ENCODE measurements at regions not wholly inside any gene's neighbourhood (a gene's known extent, or its start where the extent isn't known, plus 50 kb on each side); places are given as distances from the start of the nearest gene placed in this dataset.

- Histone ChIP-seq H3K4me3 (no peak overlapping the region), H3K4me2 (no peak overlapping the region), H3K9ac (no peak overlapping the region), H3K4me1 (no peaks in the 10 kb centered on the region), H3K27ac (no peak overlapping the region), H3K9me3 (no peaks in the 10 kb centered on the region), H4K20me1 (no peaks in the 10 kb centered on the region), H3K27me3 (no peaks in the 10 kb centered on the region), H3K36me3 (no peaks in the 10 kb centered on the region)
- no peak for TF ChIP-seq Cebpa-rat (IDR thresholded peaks at IDR 0.05)
Observed at GRCh38 chr2:128980475-128980874, 661.8 kb upstream of the HS6ST1 start.

DNA sequence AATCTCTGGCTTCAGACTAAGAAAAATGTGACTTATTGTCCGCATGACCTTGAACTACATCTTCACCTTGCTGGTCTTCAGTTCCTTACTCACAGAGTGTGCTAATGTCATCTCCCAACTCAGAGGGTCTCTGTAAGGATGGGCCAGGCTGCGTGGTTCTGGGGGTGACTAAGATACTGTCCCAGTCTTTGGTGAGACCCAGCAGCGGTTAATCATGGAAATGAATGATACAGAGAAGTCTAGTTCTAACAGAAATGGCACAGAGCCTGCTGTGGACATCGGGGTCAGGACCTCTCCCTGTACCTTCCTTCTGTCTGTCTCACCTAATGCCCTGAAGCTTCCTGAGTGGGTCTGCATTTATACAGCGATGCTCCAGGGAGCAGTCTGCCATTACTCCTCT, 662.7 kb upstream of the HS6ST1 start:
- no peak overlapping the region for H3K4me3 ChIP-seq
- no peaks in the 10 kb centered on the region for H3K36me3 ChIP-seq
- H4K20me1 ChIP-seq = no peaks in the 10 kb centered on the region
- no peak overlapping the region for H3K9ac ChIP-seq
- no peaks in the 10 kb centered on the region for H3K4me1 ChIP-seq
- no peaks in the 10 kb centered on the region for H3K27me3 ChIP-seq
- H3K4me2 ChIP-seq = no peak overlapping the region
- no peak for TF ChIP-seq Cebpa-rat (IDR thresholded peaks at IDR 0.05)
- H3K27ac ChIP-seq = no peak overlapping the region
- no peaks in the 10 kb centered on the region for H3K9me3 ChIP-seq

GRCh38 chr2:128982001-128982400, 663.3 kb upstream of the HS6ST1 start:
- no peaks in the 10 kb centered on the region for H3K36me3 ChIP-seq
- TF ChIP-seq Cebpa-rat (IDR thresholded peaks at IDR 0.05) = no peak

DNA sequence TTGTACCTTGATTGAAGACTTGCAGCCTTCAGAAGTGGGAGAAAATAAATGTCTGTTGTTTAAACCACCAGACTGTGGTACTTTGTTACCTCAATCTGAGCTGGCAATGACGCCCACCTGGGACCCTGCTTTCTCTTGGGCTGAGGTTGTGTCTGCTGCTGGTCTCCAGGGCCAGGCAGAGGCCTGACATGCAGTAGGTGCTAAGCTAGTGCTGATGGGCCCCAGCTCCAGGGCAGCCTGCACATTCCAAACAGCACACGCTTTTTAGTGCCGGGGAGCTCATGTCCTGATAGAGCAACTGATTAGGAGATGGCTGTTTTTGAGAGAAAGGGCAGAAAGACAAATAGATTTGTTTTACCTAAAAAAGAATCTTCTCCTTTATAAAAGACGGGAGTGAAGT, 664.0 kb upstream of the HS6ST1 start:
- no peak overlapping the region for H3K9ac ChIP-seq

More at GRCh38 chr2:128982001-128982400, 663.3 kb upstream of the HS6ST1 start:
- no peaks in the 10 kb centered on the region for H3K9me3 ChIP-seq
- H3K27me3 ChIP-seq = no peaks in the 10 kb centered on the region
- no peak overlapping the region for H3K9ac ChIP-seq
- no peaks in the 10 kb centered on the region for H3K4me1 ChIP-seq
- no peak overlapping the region for H3K4me3 ChIP-seq
- H4K20me1 ChIP-seq = no peaks in the 10 kb centered on the region
- H3K4me2 ChIP-seq = no peak overlapping the region
- no peak overlapping the region for H3K27ac ChIP-seq

GRCh38 chr2:128983094-128983493, 664.4 kb upstream of the HS6ST1 start:
- no peak overlapping the region for H3K27ac ChIP-seq
- no peak for TF ChIP-seq Cebpa-rat (IDR thresholded peaks at IDR 0.05)
- H3K9ac ChIP-seq = no peak overlapping the region

More for the DNA sequence above, 664.0 kb upstream of the HS6ST1 start:
- H3K27ac ChIP-seq = no peak overlapping the region
- H3K36me3 ChIP-seq = no peaks in the 10 kb centered on the region
- H3K27me3 ChIP-seq = no peaks in the 10 kb centered on the region
- no peaks in the 10 kb centered on the region for H3K4me1 ChIP-seq
- no peaks in the 10 kb centered on the region for H3K9me3 ChIP-seq
- TF ChIP-seq Cebpa-rat (IDR thresholded peaks at IDR 0.05) = no peak
- no peak overlapping the region for H3K4me2 ChIP-seq
- no peak overlapping the region for H3K4me3 ChIP-seq
- no peaks in the 10 kb centered on the region for H4K20me1 ChIP-seq

GRCh38 chr2:128984081-128984480, 665.4 kb upstream of the HS6ST1 start:
- no peak for TF ChIP-seq Cebpa-rat (IDR thresholded peaks at IDR 0.05)
- Histone ChIP-seq H4K20me1 (no peaks in the 10 kb centered on the region), H3K27ac (no peak overlapping the region), H3K4me2 (no peak overlapping the region), H3K4me3 (no peak overlapping the region), H3K4me1 (no peaks in the 10 kb centered on the region), H3K9ac (no peak overlapping the region), H3K36me3 (no peaks in the 10 kb centered on the region), H3K27me3 (no peaks in the 10 kb centered on the region), H3K9me3 (no peaks in the 10 kb centered on the region)

More at GRCh38 chr2:128983094-128983493, 664.4 kb upstream of the HS6ST1 start:
- Histone ChIP-seq H3K4me2 (no peak overlapping the region), H3K4me1 (no peaks in the 10 kb centered on the region), H3K9me3 (no peaks in the 10 kb centered on the region), H3K27me3 (no peaks in the 10 kb centered on the region), H4K20me1 (no peaks in the 10 kb centered on the region), H3K4me3 (no peak overlapping the region), H3K36me3 (no peaks in the 10 kb centered on the region)

DNA sequence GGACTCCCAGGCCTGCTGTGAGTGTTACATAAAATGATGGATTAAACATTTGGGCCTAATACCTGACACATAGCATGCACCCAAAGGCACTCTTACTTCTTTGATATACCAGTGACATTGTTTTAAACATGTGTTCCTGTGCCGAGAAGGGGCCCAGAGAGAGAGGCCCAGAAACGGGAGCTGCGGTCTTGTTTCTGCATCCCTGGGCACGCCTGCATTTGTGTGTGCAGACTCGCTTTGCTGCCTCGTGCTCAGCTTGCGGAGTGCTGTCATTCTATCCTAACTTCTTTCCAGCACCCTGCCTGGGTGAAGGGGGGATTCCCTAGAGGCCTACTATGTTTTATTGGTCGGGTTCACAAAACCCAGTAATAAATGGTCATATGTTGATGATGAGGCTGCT, 666.2 kb upstream of the HS6ST1 start:
- TF ChIP-seq Cebpa-rat (IDR thresholded peaks at IDR 0.05) = no peak
- H3K27me3 ChIP-seq = no peaks in the 10 kb centered on the region

GRCh38 chr2:128986026-128986715, 667.5 kb upstream of the HS6ST1 start:
- no peaks in the 10 kb centered on the region for H3K4me1 ChIP-seq
- H3K27ac ChIP-seq = no peak overlapping the region
- no peak overlapping the region for H3K4me2 ChIP-seq
- no peaks in the 10 kb centered on the region for H3K36me3 ChIP-seq
- TF ChIP-seq Cebpa-rat (IDR thresholded peaks at IDR 0.05) = no peak
- H3K9me3 ChIP-seq = no peaks in the 10 kb centered on the region
- H3K9ac ChIP-seq = no peak overlapping the region
- H4K20me1 ChIP-seq = no peaks in the 10 kb centered on the region
- H3K27me3 ChIP-seq = no peaks in the 10 kb centered on the region
- no peak overlapping the region for H3K4me3 ChIP-seq

More for the DNA sequence above, 666.2 kb upstream of the HS6ST1 start:
- Histone ChIP-seq H3K36me3 (no peaks in the 10 kb centered on the region), H3K4me3 (no peak overlapping the region), H4K20me1 (no peaks in the 10 kb centered on the region), H3K27ac (no peak overlapping the region), H3K4me2 (no peak overlapping the region), H3K9me3 (no peaks in the 10 kb centered on the region), H3K4me1 (no peaks in the 10 kb centered on the region), H3K9ac (no peak overlapping the region)

- no peak for TF ChIP-seq Cebpa-rat (IDR thresholded peaks at IDR 0.05)
- Histone ChIP-seq H3K36me3 (no peaks in the 10 kb centered on the region), H3K27me3 (no peaks in the 10 kb centered on the region), H3K9me3 (no peaks in the 10 kb centered on the region), H3K4me3 (no peak overlapping the region), H3K4me2 (no peak overlapping the region), H3K9ac (no peak overlapping the region), H3K4me1 (no peaks in the 10 kb centered on the region), H3K27ac (no peak overlapping the region), H4K20me1 (no peaks in the 10 kb centered on the region)
Observed at GRCh38 chr2:128986867-128987268, 668.2 kb upstream of the HS6ST1 start.

DNA sequence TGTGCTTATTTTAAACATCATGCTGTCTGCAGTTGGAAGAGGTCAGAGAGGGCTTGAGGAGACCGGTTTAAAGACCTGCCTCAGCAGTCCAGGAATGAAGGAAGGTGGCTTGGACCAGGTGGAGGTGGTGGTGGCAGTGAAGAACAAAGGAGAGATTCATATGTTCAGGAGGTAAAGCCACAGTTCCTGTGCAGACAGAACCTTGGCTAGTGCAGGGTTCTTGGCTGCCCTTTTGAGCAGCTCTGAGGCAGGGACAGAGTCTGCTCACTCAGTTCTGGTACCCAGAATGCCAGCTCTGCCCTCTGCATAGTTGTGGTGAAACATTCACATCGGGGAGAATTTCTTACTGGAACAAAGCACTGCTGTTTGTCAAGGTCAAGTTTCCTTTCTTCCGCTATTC, 669.7 kb upstream of the HS6ST1 start:
- Histone ChIP-seq H3K4me2 (no peak overlapping the region), H3K4me3 (no peak overlapping the region), H4K20me1 (no peaks in the 10 kb centered on the region), H3K27ac (no peak overlapping the region), H3K4me1 (no peaks in the 10 kb centered on the region), H3K27me3 (no peaks in the 10 kb centered on the region), H3K9ac (no peak overlapping the region), H3K36me3 (no peaks in the 10 kb centered on the region), H3K9me3 (no peaks in the 10 kb centered on the region)
- TF ChIP-seq Cebpa-rat (IDR thresholded peaks at IDR 0.05) = no peak

- no peak overlapping the region for H3K4me3 ChIP-seq
- H4K20me1 ChIP-seq = no peaks in the 10 kb centered on the region
- H3K27ac ChIP-seq = no peak overlapping the region
- no peaks in the 10 kb centered on the region for H3K9me3 ChIP-seq
- no peak for TF ChIP-seq Cebpa-rat (IDR thresholded peaks at IDR 0.05)
- H3K27me3 ChIP-seq = no peaks in the 10 kb centered on the region
- H3K4me2 ChIP-seq = no peak overlapping the region
- H3K9ac ChIP-seq = no peak overlapping the region
- H3K4me1 ChIP-seq = no peaks in the 10 kb centered on the region
- H3K36me3 ChIP-seq = no peaks in the 10 kb centered on the region
Observed at GRCh38 chr2:128988967-128989366, 670.3 kb upstream of the HS6ST1 start.

All from BLaER1 (cell line).